Endothelial cell of umbilical vein (primary cell): ENCODE measurements at regions not wholly inside any gene's neighbourhood (a gene's known extent, or its start where the extent isn't known, plus 50 kb on each side); places are given as distances from the start of the nearest gene placed in this dataset.

Source experiments
- CTCF ChIP-seq, 2 donors: IDR thresholded peaks; 1 replicate in 1 of 2; 2 replicates in 1 of 2; pipeline ENCODE4 v1.5.1; 2011; ENCODE audit warnings: low read length in 2 of 2, mild to moderate bottlenecking in 2 of 2, moderate library complexity in 2 of 2, control low read depth in 1 of 2, inconsistent platforms in 1 of 2, low read depth in 1 of 2; ENCODE audit not compliant: insufficient read depth in 1 of 2; ENCODE audit errors: extremely low read depth in 1 of 2
- MAX ChIP-seq: IDR thresholded peaks from 2 replicates; pipeline ENCODE4 v1.6.1; 2011; ENCODE audit not compliant: insufficient read depth, insufficient read length
- POLR2A ChIP-seq: IDR thresholded peaks from 2 replicates; pipeline ENCODE4 v1.6.1; 2012; ENCODE audit warnings: low read depth, mild to moderate bottlenecking, control low read depth, low read length
- POLR2AphosphoS5 ChIP-seq: IDR thresholded peaks from 2 replicates; pipeline ENCODE4 v1.6.1; 2012; ENCODE audit warnings: low read depth, mild to moderate bottlenecking, control low read depth, low read length, moderate library complexity; ENCODE audit not compliant: insufficient read depth

- no peak for TF ChIP-seq POLR2A
- no peak for TF ChIP-seq MAX
- TF ChIP-seq CTCF (IDR thresholded peaks at IDR 0.05; ENCODE audit: extremely low read depth in 1 of 2, insufficient read depth in 1 of 2, low read depth in 1 of 2, low read length in 2 of 2), result no peak
- no peak for TF ChIP-seq POLR2AphosphoS5
Measured at GRCh38 chr21:23152130-23152529, 2153.9 kb downstream of the NCAM2 start.
